PFSK-1 (cell line): ENCODE measurements at regions not wholly inside any gene's neighbourhood (a gene's known extent, or its start where the extent isn't known, plus 50 kb on each side); places are given as distances from the start of the nearest gene placed in this dataset.

Experiments
- FOXP2 ChIP-seq: optimal IDR thresholded peaks from 2 replicates; pipeline ENCODE3; 2011; ENCODE audit warnings: borderline replicate concordance, control low read depth, inconsistent platforms; ENCODE audit not compliant: insufficient read depth; ENCODE audit errors: extremely low read length, extremely low read depth
- POLR2AphosphoS5 ChIP-seq: IDR thresholded peaks from 2 replicates; pipeline ENCODE4 v1.6.1; 2012; ENCODE audit warnings: low read depth, mild to moderate bottlenecking, control low read depth, low read length, moderate library complexity
- REST ChIP-seq, 2 experiments: IDR thresholded peaks; 2 replicates each; pipeline versions ENCODE4 v1.6.1 to v1.8.0; 2011 to 2012; ENCODE audit warnings: low read depth in 2 of 2, low read length in 2 of 2, control low read depth in 1 of 2, inconsistent platforms in 1 of 2, mild to moderate bottlenecking in 1 of 2, moderate library complexity in 1 of 2; ENCODE audit not compliant: insufficient read depth in 1 of 2
- SIN3A ChIP-seq: IDR thresholded peaks from 2 replicates; pipeline ENCODE4 v1.6.1; 2012; ENCODE audit warnings: mild to moderate bottlenecking, low read length, moderate library complexity, borderline replicate concordance; ENCODE audit not compliant: insufficient read depth
- TAF1 ChIP-seq: IDR thresholded peaks from 2 replicates; pipeline ENCODE4 v1.6.1; 2012; ENCODE audit warnings: low read length, control low read depth, borderline replicate concordance; ENCODE audit not compliant: insufficient read depth

GRCh38 chr17:71407981-71408380 lies 712.8 kb upstream of the SOX9 start:
- TF ChIP-seq POLR2AphosphoS5, result no peak
- TF ChIP-seq REST (IDR thresholded peaks at IDR 0.05; ENCODE audit: insufficient read depth in 1 of 2, low read depth in 2 of 2, low read length in 2 of 2), result no peak
- TF ChIP-seq TAF1, result no peak
- TF ChIP-seq SIN3A, result no peak
- no peak for TF ChIP-seq FOXP2
